Activated T-helper 1 cell treated with Interleukin-2 at 50 U/mL for 16 hours (primary cell): ENCODE measurements at regions not wholly inside any gene's neighbourhood (a gene's known extent, or its start where the extent isn't known, plus 50 kb on each side); places are given as distances from the start of the nearest gene placed in this dataset.

Experiments
- DNase-seq: peaks from one replicate; pipeline ENCODE4 v3.0.0-alpha.2; 2020; ENCODE audit warnings: low read depth

DNA sequence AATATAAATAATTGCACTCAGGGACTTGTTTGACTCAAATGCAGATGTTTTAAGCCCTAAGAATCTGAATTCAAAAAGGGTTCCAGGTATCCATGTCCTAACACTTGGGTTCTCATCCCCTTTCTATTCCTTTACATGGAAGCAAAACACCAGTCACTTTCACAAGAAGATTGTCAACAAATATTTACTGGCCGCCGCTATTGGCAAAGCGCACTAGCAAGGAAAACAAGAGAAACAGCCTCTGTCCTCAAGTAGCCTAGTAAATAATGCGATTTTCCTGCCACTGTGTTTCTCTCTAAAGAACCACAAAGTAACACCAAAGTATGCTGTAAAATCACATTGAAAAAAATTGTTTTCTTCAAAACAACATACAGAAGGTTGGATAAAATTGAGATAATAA is 66.7 kb upstream of the EZH2 start:
- no peak for DNase-seq

DNA sequence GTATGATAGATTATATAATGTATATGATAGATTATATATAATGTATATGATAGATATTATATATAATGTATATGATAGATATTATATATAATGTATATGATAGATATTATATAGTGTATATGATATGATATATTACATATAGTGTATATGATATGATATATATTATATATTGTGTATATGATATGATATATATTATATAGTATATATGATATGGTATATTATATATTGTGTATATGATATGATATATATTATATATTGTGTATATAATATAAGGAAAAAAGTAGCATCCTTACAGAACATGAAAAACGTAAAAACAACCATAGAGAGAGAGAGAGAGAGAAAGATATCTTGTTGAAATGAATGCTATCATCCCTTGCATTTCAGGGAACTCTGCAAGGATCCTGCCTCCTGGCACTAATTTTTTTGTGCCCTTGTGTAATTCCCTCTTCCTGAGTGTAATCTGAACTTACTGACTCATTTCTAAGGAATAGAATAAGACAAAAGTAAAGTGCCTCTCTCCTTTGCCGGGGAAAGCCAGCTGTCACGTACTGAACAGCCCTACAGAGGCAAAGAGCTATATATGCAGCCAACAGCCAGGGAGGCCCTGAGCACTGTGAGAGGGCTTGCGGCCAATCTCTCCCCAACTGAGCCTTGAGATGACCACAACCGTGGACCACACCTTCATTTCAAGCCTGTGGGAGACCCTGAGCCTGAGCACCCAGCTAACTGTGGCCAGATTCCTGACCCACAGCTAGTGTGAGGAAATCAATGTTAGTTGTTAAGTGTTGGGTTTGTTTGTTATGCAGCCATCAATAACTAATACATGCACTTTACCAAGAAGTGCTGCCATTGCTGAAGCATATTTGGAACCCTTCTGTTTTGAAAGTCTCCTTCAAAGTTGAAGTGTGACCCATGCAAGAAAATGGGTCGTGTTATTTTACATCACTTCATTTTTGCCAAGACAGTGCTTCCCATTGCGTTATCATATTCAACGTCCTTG is 61.1 kb upstream of the EZH2 start:
- no peak for DNase-seq

DNA sequence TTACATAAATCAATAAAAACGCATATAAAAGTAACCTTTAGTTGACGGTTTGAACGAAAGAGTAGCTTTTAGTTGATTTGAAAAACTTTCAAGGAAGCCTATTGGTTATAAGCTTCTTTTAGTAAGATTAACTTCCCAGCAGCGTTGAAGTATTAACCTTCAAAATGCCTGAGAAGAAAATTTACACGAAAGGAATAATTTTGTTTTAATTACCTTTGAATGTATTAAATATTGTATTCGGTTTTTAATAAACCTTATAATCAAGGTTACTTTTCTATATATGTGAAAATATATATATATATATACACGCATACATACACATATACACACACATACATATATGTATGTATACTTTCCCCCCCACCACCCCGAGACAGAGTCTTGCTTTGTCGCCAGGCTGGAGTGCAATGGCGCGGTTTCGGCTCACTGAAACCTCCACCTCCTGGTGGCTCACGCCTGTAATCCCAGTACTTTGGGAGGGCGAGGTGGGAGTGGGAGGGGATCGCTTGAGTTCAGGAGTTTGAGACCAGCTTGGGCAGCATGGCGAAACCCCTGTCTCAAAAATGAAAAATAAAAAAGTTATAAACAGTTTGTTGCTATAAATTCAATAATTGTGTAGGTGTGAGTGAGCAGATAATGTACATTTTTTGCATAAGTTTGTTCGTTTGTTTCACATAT is 57.6 kb upstream of the EZH2 start:
- DNase-seq, result peak; percentile 26

- peak; percentile 44 for DNase-seq
Measured at GRCh38 chr7:148940702-148941597, 56.9 kb upstream of the EZH2 start.

DNA sequence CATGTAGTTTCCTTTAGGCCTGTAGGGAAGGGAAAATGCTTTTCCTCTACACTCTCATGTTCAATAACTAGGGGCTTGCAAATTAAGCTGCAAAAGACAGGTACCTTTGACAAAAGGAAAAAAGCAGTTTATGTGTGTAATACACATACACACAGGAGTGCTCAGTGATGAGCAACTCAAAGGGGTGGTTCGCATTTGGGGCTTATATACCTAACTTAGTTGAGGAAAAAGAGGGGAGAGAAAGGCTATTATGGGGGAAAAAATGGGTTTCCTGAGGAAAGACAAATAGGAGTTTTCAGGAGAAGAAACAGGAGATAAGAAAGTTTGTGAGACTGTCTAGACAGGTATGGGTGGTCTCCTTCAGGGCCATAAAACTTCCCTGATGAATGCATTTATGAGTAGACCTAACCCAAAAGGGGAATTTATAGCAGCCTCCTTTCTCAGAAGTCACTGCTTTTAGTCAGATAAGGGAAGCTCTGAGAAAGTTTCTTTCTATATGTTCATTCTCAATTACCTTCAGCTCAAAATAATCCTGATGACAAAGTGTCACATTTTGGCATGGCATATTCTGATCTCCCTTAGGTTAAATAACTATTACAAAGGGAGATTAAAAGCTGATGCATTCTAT is 55.2 kb upstream of the EZH2 start:
- no peak for DNase-seq

DNA sequence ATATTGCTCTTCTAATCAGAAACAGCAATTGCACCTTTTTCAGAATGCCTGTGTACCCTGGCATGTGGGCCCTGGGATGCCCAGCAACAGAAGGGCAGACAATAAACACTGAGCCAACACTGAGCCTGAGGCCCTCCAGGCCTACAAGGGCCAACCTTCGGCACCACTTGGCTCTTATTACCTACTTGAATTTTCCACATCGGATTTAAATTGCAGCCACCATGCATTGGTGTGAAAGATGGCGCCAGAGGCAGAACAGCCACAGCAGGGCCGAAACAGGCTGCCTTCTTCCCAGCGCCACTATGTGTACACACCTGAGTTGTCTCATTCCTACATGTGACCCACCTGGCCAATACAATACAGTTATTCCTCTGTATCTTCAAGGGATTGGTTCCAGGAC is 51.4 kb upstream of the EZH2 start:
- DNase-seq, result no peak
